ENCODE measurements at regions not wholly inside any gene's neighbourhood (a gene's known extent, or its start where the extent isn't known, plus 50 kb on each side); places are given as distances from the start of the nearest gene placed in this dataset.

DNA sequence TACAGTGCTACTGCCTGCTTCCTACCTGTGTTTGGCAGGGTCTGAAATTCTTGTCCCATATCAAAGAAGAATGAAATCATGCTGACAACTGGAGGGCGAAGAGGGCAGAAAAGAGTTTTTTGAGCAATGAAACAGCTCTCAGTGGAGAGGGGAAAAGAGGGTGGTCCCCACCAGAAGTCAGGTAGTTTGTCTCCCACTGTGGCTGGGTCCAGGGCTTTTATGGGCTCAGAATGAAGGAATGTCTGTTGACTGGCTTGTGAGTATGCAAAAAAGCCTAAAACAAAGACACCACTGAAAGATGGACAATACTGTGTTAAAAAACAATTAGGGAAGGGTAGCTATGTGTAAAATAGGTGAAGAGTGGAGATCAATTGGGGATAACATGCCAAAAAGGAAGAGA is 115.0 kb downstream of the ADAM29 start:
- no peak overlapping the region for H3K27ac Mint-ChIP-seq
- WGBS (ENCODE audit: insufficient coverage): 50% methylated on average over 1 of the region's 1 CpG
- Histone ChIP-seq H3K9me3 (no peaks in the 10 kb centered on the region), H3K27me3 (replicated peaks in 1 of 2; ENCODE audit: control insufficient read depth in 2 of 2, extremely low read depth in 1 of 2, insufficient read depth in 2 of 2, low read length in 1 of 2) (no peaks in the 10 kb centered on the region), H3K4me1 (ENCODE audit: control insufficient read depth in 1 of 2, extremely low read depth in 1 of 2, insufficient read depth in 2 of 2, low read length in 2 of 2) (no peaks in the 10 kb centered on the region), H3K36me3 (ENCODE audit: control insufficient read depth in 2 of 2, extremely low read depth in 1 of 2, insufficient read depth in 1 of 2, low read length in 1 of 2) (no peaks in the 10 kb centered on the region), H3K4me3 (ENCODE audit: control insufficient read depth in 1 of 2, extremely low read depth in 1 of 2, low read length in 1 of 2) (no peak overlapping the region), H3K27ac (ENCODE audit: low read length) (no peak overlapping the region)
- CTCF ChIA-PET: interaction anchor here in 1 of 2 donors (0.7 kb wide), 1 partner anchor 1310 kb away, joined by 3 read pairs; no protein-coding TSS in a partner anchor
- no peaks in the 10 kb centered on the region for H3K27me3 Mint-ChIP-seq
- ATAC-seq (replicated peaks in 1 of 4): no peak
- DNase-seq: no peak
- H3K36me3 Mint-ChIP-seq: no peaks in the 10 kb centered on the region
- no peaks in the 10 kb centered on the region for H3K4me1 Mint-ChIP-seq
- no peak overlapping the region for H3K4me3 Mint-ChIP-seq
- peaks cover 0 to 15% (median 14%) of the 10 kb centered on the region in 3 donors for H3K9me3 Mint-ChIP-seq
- POLR2A ChIA-PET: no interaction called here

DNA sequence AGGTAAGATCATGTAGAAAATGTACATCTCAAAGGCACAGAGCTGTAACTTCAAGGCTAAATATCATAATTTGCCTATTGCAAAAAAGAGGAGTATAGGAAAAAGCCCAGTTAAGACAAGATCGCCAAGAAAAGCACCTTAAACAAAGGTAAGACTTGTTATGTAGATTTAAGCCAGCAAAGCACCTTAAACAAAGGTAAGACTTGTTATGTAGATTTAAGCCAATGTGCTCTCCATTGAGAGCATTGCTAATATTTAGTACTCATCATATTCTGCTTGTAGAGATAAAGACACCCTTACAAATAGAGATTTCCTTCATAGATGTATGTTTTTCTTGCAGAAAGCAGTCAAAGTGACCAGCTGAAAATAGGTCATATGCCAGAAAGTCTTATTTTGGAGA is 115.8 kb downstream of the ADAM29 start:
- POLR2A ChIA-PET: no interaction called here

DNA sequence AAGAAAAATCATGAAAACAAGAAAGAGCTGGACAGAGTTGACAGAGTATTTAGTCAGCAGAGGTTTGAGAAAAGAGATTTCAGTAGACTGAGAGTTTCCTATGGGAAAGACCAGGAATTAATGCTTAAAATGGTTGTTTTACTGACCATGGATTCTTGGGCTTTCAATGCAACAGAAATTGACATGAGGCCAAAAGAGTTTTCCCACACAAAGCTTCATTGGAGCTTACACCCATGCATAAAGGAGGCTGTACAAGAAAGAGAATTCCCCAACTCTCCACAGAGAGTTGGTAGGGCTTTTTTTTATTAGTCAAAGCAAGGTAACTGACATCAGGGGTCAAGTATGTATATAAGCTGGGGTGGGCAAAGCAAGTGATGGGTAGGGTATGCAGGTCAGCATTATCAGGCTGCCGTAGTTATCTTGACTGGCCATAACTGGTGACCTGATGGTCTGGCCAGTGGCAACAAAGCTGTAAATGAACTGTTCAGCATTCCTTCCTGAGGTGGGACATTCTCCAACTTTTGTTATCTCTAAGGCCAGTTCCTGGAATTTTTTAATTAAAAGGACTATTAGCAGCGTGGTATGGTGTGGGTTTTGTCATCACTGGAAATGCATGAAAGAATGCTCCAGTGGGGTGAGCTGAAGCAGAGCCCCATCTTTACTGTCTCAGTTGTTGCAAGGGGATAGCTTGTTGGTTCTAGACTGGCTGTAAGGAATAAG is 117.0 kb downstream of the ADAM29 start:
- Mint-ChIP-seq H3K4me3 (no peak overlapping the region), H3K36me3 (no peaks in the 10 kb centered on the region), H3K27ac (no peak overlapping the region), H3K4me1 (no peaks in the 10 kb centered on the region), H3K9me3 (peaks cover under 1 to 10% (median 3%) of the 10 kb centered on the region in 3 donors), H3K27me3 (no peaks in the 10 kb centered on the region)
- no peaks in the 10 kb centered on the region for H3K36me3 ChIP-seq (ENCODE audit: control insufficient read depth in 2 of 2, extremely low read depth in 1 of 2, insufficient read depth in 1 of 2, low read length in 1 of 2)
- DNase-seq (no peak), ATAC-seq (replicated peaks in 1 of 4) (no peak)
- no peak overlapping the region for H3K4me3 ChIP-seq (ENCODE audit: control insufficient read depth in 1 of 2, extremely low read depth in 1 of 2, low read length in 1 of 2)
- no peak overlapping the region for H3K27ac ChIP-seq (ENCODE audit: low read length)
- CTCF ChIA-PET: no interaction called here
- WGBS (ENCODE audit: insufficient coverage): 76% methylated on average over 2 of the region's 2 CpGs
- H3K4me1 ChIP-seq (ENCODE audit: control insufficient read depth in 1 of 2, extremely low read depth in 1 of 2, insufficient read depth in 2 of 2, low read length in 2 of 2): no peaks in the 10 kb centered on the region
- no peaks in the 10 kb centered on the region for H3K27me3 ChIP-seq (replicated peaks in 1 of 2; ENCODE audit: control insufficient read depth in 2 of 2, extremely low read depth in 1 of 2, insufficient read depth in 2 of 2, low read length in 1 of 2)
- no peaks in the 10 kb centered on the region for H3K9me3 ChIP-seq
- POLR2A ChIA-PET: no interaction called here

More for the DNA sequence above, 115.8 kb downstream of the ADAM29 start:
- no peak overlapping the region for H3K27ac ChIP-seq (ENCODE audit: low read length)
- DNase-seq (no peak), ATAC-seq (replicated peaks in 1 of 4) (no peak)
- H3K4me1 ChIP-seq (ENCODE audit: control insufficient read depth in 1 of 2, extremely low read depth in 1 of 2, insufficient read depth in 2 of 2, low read length in 2 of 2): no peaks in the 10 kb centered on the region
- H3K4me1 Mint-ChIP-seq: no peaks in the 10 kb centered on the region
- H3K27ac Mint-ChIP-seq: no peak overlapping the region
- H3K9me3 ChIP-seq: no peaks in the 10 kb centered on the region
- H3K36me3 Mint-ChIP-seq: no peaks in the 10 kb centered on the region
- CTCF ChIA-PET: no interaction called here
- H3K27me3 ChIP-seq (replicated peaks in 1 of 2; ENCODE audit: control insufficient read depth in 2 of 2, extremely low read depth in 1 of 2, insufficient read depth in 2 of 2, low read length in 1 of 2): no peaks in the 10 kb centered on the region
- peaks cover 0 to 10% (median 9%) of the 10 kb centered on the region in 3 donors for H3K9me3 Mint-ChIP-seq
- H3K36me3 ChIP-seq (ENCODE audit: control insufficient read depth in 2 of 2, extremely low read depth in 1 of 2, insufficient read depth in 1 of 2, low read length in 1 of 2): no peaks in the 10 kb centered on the region
- H3K4me3 ChIP-seq (ENCODE audit: control insufficient read depth in 1 of 2, extremely low read depth in 1 of 2, low read length in 1 of 2): no peak overlapping the region
- H3K27me3 Mint-ChIP-seq: no peaks in the 10 kb centered on the region
- WGBS (ENCODE audit: insufficient coverage): no CpG with 5 or more reads among the region's 1 CpG
- no peak overlapping the region for H3K4me3 Mint-ChIP-seq

DNA sequence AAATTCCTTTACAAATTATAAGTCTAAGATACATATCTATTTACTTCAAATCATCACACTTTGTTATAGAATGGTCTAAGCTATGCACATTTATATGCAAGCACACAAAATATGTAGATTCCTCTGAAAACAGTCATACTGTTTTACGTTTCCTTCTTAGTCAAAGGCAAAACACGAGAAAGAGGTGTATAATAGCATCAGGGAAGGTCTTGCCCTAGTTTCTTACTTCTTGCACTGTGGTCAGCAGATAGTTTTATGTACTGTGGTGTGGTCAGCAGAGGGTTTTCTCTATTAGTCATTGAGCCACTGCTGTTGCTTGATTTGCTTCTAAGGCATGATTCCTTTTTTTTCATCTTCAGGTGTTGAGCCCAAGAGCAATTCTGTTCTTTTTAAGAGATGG is 117.7 kb downstream of the ADAM29 start:
- peaks cover 3 to 10% (median 5%) of the 10 kb centered on the region in 3 donors for H3K9me3 Mint-ChIP-seq
- no peaks in the 10 kb centered on the region for H3K36me3 Mint-ChIP-seq
- no peaks in the 10 kb centered on the region for H3K27me3 Mint-ChIP-seq
- ATAC-seq (replicated peaks in 1 of 4): no peak
- H3K4me3 Mint-ChIP-seq: no peak overlapping the region
- Histone ChIP-seq H3K9me3 (no peaks in the 10 kb centered on the region), H3K4me3 (ENCODE audit: control insufficient read depth in 1 of 2, extremely low read depth in 1 of 2, low read length in 1 of 2) (no peak overlapping the region), H3K27me3 (replicated peaks in 1 of 2; ENCODE audit: control insufficient read depth in 2 of 2, extremely low read depth in 1 of 2, insufficient read depth in 2 of 2, low read length in 1 of 2) (no peaks in the 10 kb centered on the region), H3K36me3 (ENCODE audit: control insufficient read depth in 2 of 2, extremely low read depth in 1 of 2, insufficient read depth in 1 of 2, low read length in 1 of 2) (no peaks in the 10 kb centered on the region), H3K4me1 (ENCODE audit: control insufficient read depth in 1 of 2, extremely low read depth in 1 of 2, insufficient read depth in 2 of 2, low read length in 2 of 2) (no peaks in the 10 kb centered on the region), H3K27ac (ENCODE audit: low read length) (no peak overlapping the region)
- ChIA-PET CTCF (no interaction called here), POLR2A (no interaction called here)
- H3K27ac Mint-ChIP-seq: no peak overlapping the region
- H3K4me1 Mint-ChIP-seq: no peaks in the 10 kb centered on the region
- 50% methylated on average over 2 of the region's 2 CpGs for WGBS (ENCODE audit: insufficient coverage)
- no peak for DNase-seq

DNA sequence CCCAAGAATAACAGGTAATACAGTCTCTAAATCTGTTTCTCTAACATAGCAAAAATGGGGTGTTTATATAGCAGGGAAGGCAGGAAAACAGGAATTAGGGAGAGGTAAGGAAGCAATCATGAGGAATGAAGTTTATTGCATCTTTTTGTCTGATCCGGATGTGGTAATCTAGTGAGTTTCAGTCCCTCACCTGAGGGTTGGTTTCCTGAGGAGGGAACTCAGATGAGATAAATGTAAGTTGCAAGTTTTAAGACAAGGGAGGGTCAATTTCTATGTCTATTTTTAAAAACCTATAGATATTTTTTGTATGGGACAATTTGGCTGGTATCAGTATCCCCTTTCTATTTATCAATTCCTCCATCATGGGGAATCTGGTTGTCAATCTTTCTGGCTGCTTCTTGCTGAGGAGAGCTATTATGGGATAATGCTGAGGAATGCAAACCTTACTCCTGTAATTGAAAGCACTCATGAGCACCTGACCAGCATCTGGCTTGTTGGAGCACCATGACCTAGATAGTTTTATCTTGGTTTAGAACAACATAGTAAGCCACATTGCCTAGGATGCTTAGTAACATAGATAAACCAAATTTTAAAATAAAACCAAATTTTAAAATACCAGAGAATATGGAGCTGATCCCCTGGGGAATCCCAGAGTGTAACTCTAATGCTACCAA is 130.1 kb downstream of the ADAM29 start:
- H3K36me3 ChIP-seq (ENCODE audit: control insufficient read depth in 2 of 2, extremely low read depth in 1 of 2, insufficient read depth in 1 of 2, low read length in 1 of 2): no peaks in the 10 kb centered on the region
- H3K9me3 ChIP-seq: no peaks in the 10 kb centered on the region
- ChIA-PET POLR2A (no interaction called here), CTCF (no interaction called here)
- no peaks in the 10 kb centered on the region for H3K4me1 ChIP-seq (ENCODE audit: control insufficient read depth in 1 of 2, extremely low read depth in 1 of 2, insufficient read depth in 2 of 2, low read length in 2 of 2)
- H3K4me3 ChIP-seq (ENCODE audit: control insufficient read depth in 1 of 2, extremely low read depth in 1 of 2, low read length in 1 of 2): no peak overlapping the region
- no peak for DNase-seq
- H3K9me3 Mint-ChIP-seq: peaks cover 8 to 17% (median 12%) of the 10 kb centered on the region in 3 donors
- 100% methylated on average over 1 of the region's 1 CpG for WGBS (ENCODE audit: insufficient coverage)
- no peaks in the 10 kb centered on the region for H3K27me3 ChIP-seq (replicated peaks in 1 of 2; ENCODE audit: control insufficient read depth in 2 of 2, extremely low read depth in 1 of 2, insufficient read depth in 2 of 2, low read length in 1 of 2)
- no peak overlapping the region for H3K27ac Mint-ChIP-seq
- H3K27ac ChIP-seq (ENCODE audit: low read length): no peak overlapping the region
- no peaks in the 10 kb centered on the region for H3K4me1 Mint-ChIP-seq
- H3K36me3 Mint-ChIP-seq: no peaks in the 10 kb centered on the region
- no peak for ATAC-seq (replicated peaks in 1 of 4)
- H3K4me3 Mint-ChIP-seq: no peak overlapping the region
- H3K27me3 Mint-ChIP-seq: no peaks in the 10 kb centered on the region

DNA sequence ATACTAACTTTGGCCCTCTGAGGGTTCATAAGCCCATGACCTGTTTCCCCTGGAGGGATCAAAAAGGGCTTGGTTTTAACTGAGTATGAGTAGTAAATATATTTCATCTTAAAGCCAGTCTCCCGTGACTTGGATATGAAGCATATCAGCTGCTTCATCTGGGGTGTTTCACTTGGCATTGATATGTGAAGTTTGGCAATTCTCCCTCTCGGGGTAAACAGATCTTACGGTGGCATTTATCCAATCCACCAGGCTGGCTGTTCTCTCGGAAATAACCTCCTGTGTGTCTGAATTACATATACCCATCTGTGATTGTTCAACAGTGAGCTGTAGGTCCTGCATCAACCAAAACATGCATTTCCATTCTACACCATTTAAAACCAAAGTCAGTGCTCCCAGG is 130.7 kb downstream of the ADAM29 start:
- Histone ChIP-seq H3K27ac (ENCODE audit: low read length) (no peak overlapping the region), H3K4me3 (ENCODE audit: control insufficient read depth in 1 of 2, extremely low read depth in 1 of 2, low read length in 1 of 2) (no peak overlapping the region), H3K36me3 (ENCODE audit: control insufficient read depth in 2 of 2, extremely low read depth in 1 of 2, insufficient read depth in 1 of 2, low read length in 1 of 2) (no peaks in the 10 kb centered on the region), H3K27me3 (replicated peaks in 1 of 2; ENCODE audit: control insufficient read depth in 2 of 2, extremely low read depth in 1 of 2, insufficient read depth in 2 of 2, low read length in 1 of 2) (no peaks in the 10 kb centered on the region), H3K4me1 (ENCODE audit: control insufficient read depth in 1 of 2, extremely low read depth in 1 of 2, insufficient read depth in 2 of 2, low read length in 2 of 2) (no peaks in the 10 kb centered on the region), H3K9me3 (no peaks in the 10 kb centered on the region)
- ChIA-PET CTCF (no interaction called here), POLR2A (no interaction called here)
- no peak for DNase-seq
- WGBS (ENCODE audit: insufficient coverage): 67% methylated on average over 2 of the region's 4 CpGs
- Mint-ChIP-seq H3K36me3 (no peaks in the 10 kb centered on the region), H3K27ac (no peak overlapping the region), H3K4me1 (no peaks in the 10 kb centered on the region), H3K4me3 (no peak overlapping the region), H3K9me3 (peaks cover 8 to 16% (median 10%) of the 10 kb centered on the region in 3 donors), H3K27me3 (no peaks in the 10 kb centered on the region)
- ATAC-seq (replicated peaks in 1 of 4): no peak
